GM21619 (cell line): ENCODE measurements at regions not wholly inside any gene's neighbourhood (a gene's known extent, or its start where the extent isn't known, plus 50 kb on each side); places are given as distances from the start of the nearest gene placed in this dataset.

Experiments used
- ATAC-seq: cut with Tn5 transposase; IDR thresholded peaks from one replicate; pipeline ENCODE4 v1.9.1; 2021; ENCODE audit not compliant: unreplicated experiment

DNA sequence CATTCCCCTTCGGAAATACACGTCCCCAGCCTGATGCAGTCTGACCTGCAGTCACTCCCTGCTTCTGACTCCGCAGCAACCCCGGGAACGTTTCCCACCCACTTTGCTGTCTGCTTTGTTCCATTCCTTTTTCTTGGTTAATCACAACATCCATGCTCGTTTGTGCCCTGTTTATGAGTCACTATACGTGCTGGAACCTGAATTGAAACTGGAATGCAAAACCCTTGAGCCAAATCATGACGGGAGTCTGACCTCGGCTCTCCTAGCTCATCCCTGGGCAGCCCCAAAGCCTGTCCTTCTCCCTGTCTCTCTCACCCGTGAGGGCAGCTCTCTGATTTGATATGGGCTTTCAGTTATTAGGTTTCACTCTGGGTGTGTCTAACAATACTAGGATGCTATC lies 57.1 kb upstream of the RNF152 start:
- no peak for ATAC-seq

DNA sequence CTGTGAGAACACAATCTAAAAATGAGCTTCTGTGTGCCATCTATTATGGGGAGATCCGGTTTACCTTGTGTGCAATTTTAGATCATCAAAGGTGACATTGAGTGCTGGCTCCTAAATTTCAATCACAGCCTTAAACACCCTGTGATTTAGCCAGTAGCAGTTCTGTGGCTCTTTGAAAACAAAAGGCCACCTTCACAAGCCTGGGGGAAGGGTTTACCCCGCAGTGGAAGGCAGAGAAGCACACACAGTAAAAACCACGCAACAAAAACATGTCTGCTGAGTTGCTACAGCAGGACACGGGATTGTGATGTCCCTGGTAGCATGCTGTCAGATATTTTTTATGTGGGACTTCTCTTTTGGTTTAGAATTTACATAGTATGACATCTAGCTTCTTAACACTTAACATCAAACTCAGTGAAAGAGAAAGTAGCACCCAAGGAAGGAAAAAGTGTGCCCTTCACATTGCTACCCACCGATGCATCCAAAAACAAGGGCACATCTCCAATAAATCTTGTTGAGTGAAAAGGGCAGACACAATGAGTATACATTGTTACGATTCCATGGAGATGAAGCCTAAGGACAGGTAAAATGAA lies 56.1 kb upstream of the RNF152 start:
- no peak for ATAC-seq

DNA sequence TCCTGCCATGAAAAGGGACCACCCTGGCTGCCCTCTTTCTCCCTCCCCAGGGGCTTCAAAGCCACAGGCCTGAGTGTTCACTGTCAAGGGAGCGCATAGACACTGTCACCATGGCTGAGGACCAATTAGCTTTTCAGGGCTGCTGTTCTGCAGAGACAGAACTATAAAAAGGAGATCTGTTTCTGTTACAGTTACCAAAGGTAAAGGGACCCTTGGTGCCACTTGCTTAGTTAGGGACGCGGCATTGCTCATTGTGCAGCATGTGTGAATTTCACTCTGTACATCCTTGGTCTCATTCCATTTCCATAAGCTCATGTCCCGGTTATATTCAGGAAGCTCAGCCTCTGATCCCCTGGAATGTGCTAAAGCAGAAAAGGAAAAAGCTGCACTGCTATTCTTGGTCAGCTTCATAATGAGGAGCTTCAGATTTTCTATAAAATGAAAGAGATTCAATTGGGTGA lies 55.5 kb upstream of the RNF152 start:
- ATAC-seq = no peak

DNA sequence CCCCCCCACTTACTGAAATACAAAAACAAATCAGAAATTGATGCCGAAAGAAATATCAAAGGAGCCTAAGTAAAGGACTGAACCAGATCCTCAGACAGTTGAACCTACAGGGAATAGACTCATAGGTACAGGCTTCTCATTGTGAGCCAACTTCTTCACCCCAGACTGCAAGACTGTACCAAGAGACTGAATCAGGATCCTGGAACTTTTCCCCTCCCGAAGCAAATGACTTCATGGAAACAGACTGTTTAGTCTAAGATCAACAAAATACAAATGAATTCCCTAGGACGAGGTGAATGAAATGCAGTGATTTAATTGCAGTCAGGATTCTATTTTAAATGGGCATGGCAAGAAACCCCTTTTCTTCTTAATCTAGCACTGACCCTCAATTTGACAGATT lies 53.6 kb upstream of the RNF152 start:
- no peak for ATAC-seq

DNA sequence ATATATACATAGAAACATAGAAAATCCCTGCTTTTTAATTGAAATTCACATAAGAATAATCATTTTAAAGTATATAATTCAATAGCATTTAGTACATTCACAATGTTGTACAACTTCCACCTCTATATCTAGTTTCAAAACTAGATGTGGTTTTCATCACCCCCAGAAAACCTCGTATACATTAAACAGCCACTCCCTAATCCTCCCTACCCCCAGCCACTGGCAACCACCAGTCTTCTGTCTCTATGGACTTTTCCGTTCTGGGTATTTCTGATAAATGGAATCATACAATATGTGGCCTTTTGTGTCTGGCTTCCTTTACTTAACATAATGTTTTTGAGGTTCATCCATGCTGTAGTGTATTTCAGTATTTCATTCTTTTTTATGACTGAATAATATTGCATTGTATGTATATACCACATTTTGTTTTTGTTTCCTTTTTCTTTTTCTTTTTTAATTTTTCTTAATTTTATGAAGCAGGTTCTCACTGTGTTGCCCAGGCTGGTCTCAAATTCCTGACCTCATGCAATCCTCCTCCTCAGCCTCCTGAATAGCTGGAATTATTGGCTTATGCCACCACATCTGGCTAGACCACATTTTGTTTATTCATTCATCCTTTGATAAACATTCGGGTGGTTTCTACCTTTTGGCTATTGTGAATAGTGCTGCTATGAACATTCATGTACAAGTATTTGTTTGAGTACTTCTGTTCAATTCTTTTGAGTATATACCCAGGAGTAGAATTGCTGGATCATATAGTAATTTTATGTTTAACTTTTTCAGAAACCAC lies 50.6 kb upstream of the RNF152 start:
- no peak for ATAC-seq
